ENCODE measurements at regions not wholly inside any gene's neighbourhood (a gene's known extent, or its start where the extent isn't known, plus 50 kb on each side); places are given as distances from the start of the nearest gene placed in this dataset.

DNA sequence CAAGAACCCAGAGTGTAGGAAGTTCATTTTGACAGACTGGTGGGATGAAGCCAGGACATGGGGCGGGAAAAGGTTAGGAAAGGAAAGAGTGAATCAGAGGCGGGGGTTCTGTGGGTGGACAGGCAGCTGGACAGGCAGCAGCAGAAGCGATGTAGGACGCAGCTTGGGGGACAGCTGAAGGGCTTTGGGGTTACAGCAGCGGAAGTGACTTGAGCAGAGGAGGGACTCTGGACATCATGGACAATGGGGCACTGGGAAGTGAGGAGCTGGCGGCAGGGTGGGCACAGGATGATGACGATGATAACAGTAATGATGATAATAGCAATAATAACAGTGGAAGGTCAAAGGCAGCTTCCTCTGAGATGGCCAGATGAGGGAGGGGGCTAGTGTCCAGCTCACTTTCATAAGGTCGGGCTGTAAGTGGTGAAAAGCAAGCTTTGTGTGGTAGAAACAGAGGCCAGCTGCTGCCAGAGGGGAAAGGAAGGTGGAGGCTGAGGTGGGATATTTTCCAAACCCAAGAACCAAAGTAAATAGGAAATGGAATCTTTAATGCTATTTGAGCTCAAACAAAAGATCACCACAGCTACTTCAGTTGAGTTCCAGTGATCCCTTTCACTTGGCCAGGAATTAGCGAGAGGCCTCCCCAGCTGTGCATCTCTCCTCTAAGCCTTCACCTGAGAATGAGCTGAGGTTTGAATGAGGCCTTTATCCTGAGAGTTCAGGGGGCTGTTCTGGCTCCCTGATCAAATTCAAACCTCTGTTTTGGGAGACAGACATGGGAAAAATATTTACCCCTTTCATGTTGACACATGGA is 433.5 kb downstream of the DHX35 start:
- TF ChIP-seq, protein P1, sequence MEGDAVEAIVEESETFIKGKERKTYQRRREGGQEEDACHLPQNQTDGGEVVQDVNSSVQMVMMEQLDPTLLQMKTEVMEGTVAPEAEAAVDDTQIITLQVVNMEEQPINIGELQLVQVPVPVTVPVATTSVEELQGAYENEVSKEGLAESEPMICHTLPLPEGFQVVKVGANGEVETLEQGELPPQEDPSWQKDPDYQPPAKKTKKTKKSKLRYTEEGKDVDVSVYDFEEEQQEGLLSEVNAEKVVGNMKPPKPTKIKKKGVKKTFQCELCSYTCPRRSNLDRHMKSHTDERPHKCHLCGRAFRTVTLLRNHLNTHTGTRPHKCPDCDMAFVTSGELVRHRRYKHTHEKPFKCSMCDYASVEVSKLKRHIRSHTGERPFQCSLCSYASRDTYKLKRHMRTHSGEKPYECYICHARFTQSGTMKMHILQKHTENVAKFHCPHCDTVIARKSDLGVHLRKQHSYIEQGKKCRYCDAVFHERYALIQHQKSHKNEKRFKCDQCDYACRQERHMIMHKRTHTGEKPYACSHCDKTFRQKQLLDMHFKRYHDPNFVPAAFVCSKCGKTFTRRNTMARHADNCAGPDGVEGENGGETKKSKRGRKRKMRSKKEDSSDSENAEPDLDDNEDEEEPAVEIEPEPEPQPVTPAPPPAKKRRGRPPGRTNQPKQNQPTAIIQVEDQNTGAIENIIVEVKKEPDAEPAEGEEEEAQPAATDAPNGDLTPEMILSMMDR (IDR thresholded peaks at IDR 0.05; ENCODE audit: control insufficient read depth, insufficient read depth, low read depth, low read length, missing control alignments), result no peak
- DNase-seq (ENCODE audit: low read depth), result no peak
- H3K4me3 ChIP-seq (ENCODE audit: control insufficient read depth, low read depth, low read length), result no peak overlapping the region

DNA sequence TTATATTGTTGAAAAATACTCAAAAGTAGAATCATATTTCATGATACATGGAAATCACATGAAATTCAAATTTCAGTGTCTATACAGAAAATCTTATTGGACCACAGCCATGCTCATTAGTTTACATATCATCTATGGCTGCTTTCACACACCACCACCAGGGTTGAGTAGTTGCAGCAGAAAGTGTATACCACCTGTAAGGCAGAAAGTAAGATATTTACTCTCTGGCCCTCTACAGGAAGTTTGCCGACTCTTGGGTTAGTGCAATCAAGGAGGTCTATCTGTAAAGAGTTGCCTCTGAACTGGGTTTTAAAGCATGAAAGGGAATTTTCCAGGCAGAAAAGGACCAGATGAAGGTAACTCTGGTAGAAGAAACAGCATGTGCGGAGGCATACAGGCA is 432.3 kb downstream of the DHX35 start:
- no peak overlapping the region for H3K4me3 ChIP-seq (ENCODE audit: control insufficient read depth, low read depth, low read length)
- DNase-seq (ENCODE audit: low read depth), result no peak
- TF ChIP-seq, protein P1 (IDR thresholded peaks at IDR 0.05; ENCODE audit: control insufficient read depth, insufficient read depth, low read depth, low read length, missing control alignments), result no peak

DNA sequence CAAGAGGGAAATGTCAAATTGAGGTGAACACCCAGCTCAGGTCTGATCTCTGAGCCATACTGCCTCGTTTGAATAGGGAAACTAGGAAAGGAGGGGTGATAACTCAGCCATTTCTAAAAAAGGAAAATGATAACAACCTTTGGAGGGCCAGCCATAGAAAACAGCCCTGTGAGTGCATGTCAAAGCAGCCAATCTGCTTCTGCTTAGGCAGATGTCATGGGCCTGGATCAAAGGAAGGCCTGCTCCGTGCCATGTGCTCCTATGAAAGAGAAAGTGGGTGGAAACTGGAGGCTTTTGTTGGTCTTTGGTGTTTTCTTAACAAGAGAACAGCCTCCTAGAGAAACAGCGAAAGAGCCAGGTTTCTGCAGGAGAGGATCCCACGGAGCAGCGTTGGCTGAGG is 428.0 kb downstream of the DHX35 start:
- TF ChIP-seq, protein P1 (IDR thresholded peaks at IDR 0.05; ENCODE audit: control insufficient read depth, insufficient read depth, low read depth, low read length, missing control alignments), result no peak
- H3K4me3 ChIP-seq (ENCODE audit: control insufficient read depth, low read depth, low read length), result no peak overlapping the region
- DNase-seq (ENCODE audit: low read depth), result no peak

DNA sequence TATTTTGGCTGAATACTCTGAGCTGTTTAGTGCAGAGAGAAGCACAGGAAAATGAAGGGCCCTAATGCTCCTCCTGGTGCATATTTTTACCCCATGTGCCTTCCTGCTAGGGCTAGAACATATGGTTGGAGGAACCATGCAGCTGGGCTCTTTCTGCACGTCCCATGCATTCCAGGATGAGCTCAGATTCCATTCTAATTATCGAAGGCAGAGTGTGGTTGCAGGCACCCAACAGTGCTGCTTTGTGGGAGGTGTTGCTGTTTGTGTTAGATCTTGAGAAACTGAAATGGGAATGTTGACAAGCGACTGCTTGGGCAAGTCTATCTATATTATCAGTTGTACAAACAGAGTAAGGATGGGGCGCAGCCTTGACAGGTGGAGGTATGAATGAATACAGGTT is 419.5 kb downstream of the DHX35 start:
- no peak for DNase-seq (ENCODE audit: low read depth)
- TF ChIP-seq, protein P1 (IDR thresholded peaks at IDR 0.05; ENCODE audit: control insufficient read depth, insufficient read depth, low read depth, low read length, missing control alignments), result no peak
- H3K4me3 ChIP-seq (ENCODE audit: control insufficient read depth, low read depth, low read length), result no peak overlapping the region

DNA sequence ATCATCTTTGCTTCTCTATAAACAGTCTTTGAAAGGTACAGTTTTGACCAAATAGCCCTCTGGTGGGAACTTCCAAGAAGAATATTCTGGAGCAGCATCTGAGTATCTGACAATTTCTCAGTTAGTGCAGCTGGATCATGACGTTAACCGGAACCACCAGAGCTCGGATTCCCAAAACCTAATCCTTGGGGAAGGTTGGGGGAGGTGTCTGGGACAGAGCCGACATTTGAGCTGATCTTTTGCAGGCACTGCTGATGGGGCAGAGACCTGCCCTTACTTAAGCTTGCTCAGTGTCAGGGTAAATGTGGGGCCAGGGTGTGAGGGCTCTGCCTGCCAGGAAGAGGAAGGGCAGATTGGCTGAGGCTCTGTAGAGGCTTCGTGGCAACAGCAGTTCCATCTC is 416.6 kb downstream of the DHX35 start:
- no peak overlapping the region for H3K4me3 ChIP-seq (ENCODE audit: control insufficient read depth, low read depth, low read length)
- TF ChIP-seq, protein P1 (IDR thresholded peaks at IDR 0.05; ENCODE audit: control insufficient read depth, insufficient read depth, low read depth, low read length, missing control alignments), result no peak

DNA sequence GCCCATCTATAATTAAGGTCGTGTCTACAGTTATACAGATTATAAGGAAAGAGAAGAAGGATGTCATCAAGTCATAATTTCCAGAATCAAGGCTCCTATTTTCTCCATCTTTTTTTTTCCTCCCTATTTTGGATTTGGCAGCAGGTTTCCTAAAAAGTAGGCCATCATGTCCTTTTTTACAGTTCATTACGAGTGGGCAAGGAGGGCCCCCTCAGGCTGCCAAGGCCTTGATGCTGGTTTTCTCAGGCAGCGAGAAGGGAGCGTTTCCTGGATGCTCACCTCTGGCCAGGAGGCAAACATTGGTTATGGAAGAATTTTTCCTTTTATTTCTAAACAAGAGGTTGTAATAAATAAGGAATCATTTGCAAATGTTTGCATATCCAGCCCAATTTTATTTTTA is 414.6 kb downstream of the DHX35 start:
- H3K4me3 ChIP-seq (ENCODE audit: control insufficient read depth, low read depth, low read length), result no peak overlapping the region
- TF ChIP-seq, protein P1 (IDR thresholded peaks at IDR 0.05; ENCODE audit: control insufficient read depth, insufficient read depth, low read depth, low read length, missing control alignments), result no peak
- no peak for DNase-seq (ENCODE audit: low read depth)

More for the DNA sequence above, 416.6 kb downstream of the DHX35 start:
- DNase-seq (ENCODE audit: low read depth), result no peak
